Motor neuron (in vitro differentiated cells): ENCODE measurements at regions not wholly inside any gene's neighbourhood (a gene's known extent, or its start where the extent isn't known, plus 50 kb on each side); places are given as distances from the start of the nearest gene placed in this dataset.

Source experiments
- ATAC-seq, 8 experiments: fragments of 200-7000 bp; cut with Tn5 transposase; replicated peaks in 6 of 8; 2 replicates each; pipeline ENCODE4 v1.8.0; 2021; ENCODE audit warnings: mild to moderate bottlenecking in 8 of 8, moderate library complexity in 8 of 8
- H3K27ac ChIP-seq, 2 donors: fragments of 250-450 bp; sonication (Bioruptor Pico); 2 replicates each; pipeline ENCODE4 v1.9.0; 2021; ENCODE audit warnings: antibody characterized with exemption in 2 of 2, mild to moderate bottlenecking in 2 of 2, moderate library complexity in 1 of 2
- H3K4me1 ChIP-seq, 2 donors: fragments of 250-450 bp; sonication (Bioruptor Pico); replicated peaks in 1 of 2; 2 replicates each; pipeline ENCODE4 v1.6.1; 2021; ENCODE audit warnings: antibody characterized with exemption in 2 of 2, mild to moderate bottlenecking in 2 of 2, moderate library complexity in 1 of 2
- H3K4me3 ChIP-seq, 5 donors: fragments of 250-450 bp; sonication (Bioruptor Pico); 2 replicates each; pipeline ENCODE4 v1.9.0; 2021; ENCODE audit warnings: antibody characterized with exemption in 5 of 5, mild to moderate bottlenecking in 5 of 5, moderate library complexity in 4 of 5
- WGBS, 10 experiments: fragments of 450-650 bp; shearing (Covaris generic); methylation state at CpG; one replicate each; pipeline ENCODE4 v1.0.0; 2022; 5-methylcytosine and 5-hydroxymethylcytosine counted together
- in situ Hi-C, 9 experiments: fragments of 400-800 bp; cut with MboI; loops; one replicate each; pipeline ENCODE4 v1.15.0; 2021; ENCODE audit warnings: low sequenced_read_pairs in 9 of 9, low pct_unique_long_range_greater_than_20kb in 2 of 9; ENCODE audit not compliant: unreplicated experiment in 9 of 9

GRCh38 chr2:94939349-94939748, 68.1 kb downstream of the TEKT4 start:
- no peaks in the 10 kb centered on the region for H3K4me1 ChIP-seq
- in situ Hi-C loops = no loop called here
- 12 to 84% (median 62%) methylated on average over 2 to 5 of the region's 5 CpGs; no CpG with 5 or more reads in 2 of the 10 experiments for WGBS, 10 experiments
- H3K4me3 ChIP-seq = no peak overlapping the region
- no peak overlapping the region for H3K27ac ChIP-seq
- no peak for ATAC-seq

GRCh38 chr2:94947097-94948016, 76.1 kb downstream of the TEKT4 start:
- no peak for ATAC-seq
- 66 to 91% (median 85%) methylated on average over 9 to 32 of the region's 34 CpGs for WGBS, 10 experiments
- Histone ChIP-seq H3K27ac (no peak overlapping the region), H3K4me3 (no peak overlapping the region), H3K4me1 (no peaks in the 10 kb centered on the region)
- in situ Hi-C loops = no loop called here

DNA sequence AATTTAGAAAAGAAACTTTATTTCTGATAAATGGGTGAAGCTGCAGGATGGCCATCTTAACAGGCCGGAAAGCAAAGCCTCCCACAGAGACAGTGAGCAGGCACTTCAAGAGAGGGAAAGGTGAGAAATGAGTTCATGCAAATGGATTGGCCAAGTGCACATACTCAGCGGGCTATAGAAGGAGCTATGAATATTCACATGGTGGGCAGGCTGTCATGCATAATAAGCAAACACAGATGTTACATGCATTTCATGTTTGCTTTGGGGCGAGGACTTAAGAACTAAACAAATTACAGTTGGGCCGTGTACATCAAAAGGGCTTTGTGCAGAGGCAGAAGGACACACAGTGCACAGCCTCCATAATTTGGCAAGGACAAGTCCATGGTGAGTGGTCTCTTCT, 69.8 kb upstream of the MAL start:
- in situ Hi-C loops = no loop called here
- peak in 4 of 8 experiments; percentile 64 to 98 (median 94) for ATAC-seq
- Histone ChIP-seq H3K4me3 (no peak overlapping the region), H3K27ac (no peak overlapping the region), H3K4me1 (no peaks in the 10 kb centered on the region)
- 0 to 79% (median 39%) methylated on average over 2 to 4 of the region's 4 CpGs for WGBS, 10 experiments

GRCh38 chr2:94956797-94957391, 68.6 kb upstream of the MAL start:
- H3K4me3 ChIP-seq = no peak overlapping the region
- WGBS, 10 experiments = 0 to 50% (median 7%) methylated on average over 1 to 6 of the region's 6 CpGs
- in situ Hi-C loops = no loop called here
- H3K27ac ChIP-seq = no peak overlapping the region
- peak in 5 of 8 experiments; percentile 24 to 55 (median 34) for ATAC-seq
- H3K4me1 ChIP-seq = no peaks in the 10 kb centered on the region

GRCh38 chr2:94958245-94958644, 67.3 kb upstream of the MAL start:
- Histone ChIP-seq H3K4me1 (no peaks in the 10 kb centered on the region), H3K4me3 (no peak overlapping the region), H3K27ac (no peak overlapping the region)
- WGBS, 10 experiments = 32 to 91% (median 77%) methylated on average over 1 to 3 of the region's 3 CpGs
- in situ Hi-C loops = no loop called here
- no peak for ATAC-seq

DNA sequence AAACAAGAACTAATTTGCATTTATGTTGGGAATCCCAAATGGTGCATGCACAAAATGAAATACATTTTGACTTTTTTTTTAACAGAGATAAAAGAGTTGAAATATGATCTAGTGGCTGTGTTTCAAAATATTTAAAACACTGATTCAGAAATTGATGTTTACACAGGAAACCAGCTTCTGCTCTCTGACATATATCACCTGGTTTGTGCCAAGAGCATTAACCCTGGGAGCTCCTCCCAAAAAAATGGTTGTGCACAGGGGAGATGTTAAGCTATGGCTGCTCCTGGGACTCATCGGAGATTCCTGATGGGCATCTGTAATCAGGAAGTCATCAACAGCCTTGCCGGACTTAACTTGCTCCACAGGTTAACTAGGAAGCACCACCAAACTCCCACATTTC, 65.2 kb upstream of the MAL start:
- H3K4me3 ChIP-seq = no peak overlapping the region
- in situ Hi-C loops = no loop called here
- H3K4me1 ChIP-seq = no peaks in the 10 kb centered on the region
- no peak for ATAC-seq
- no peak overlapping the region for H3K27ac ChIP-seq
- WGBS, 10 experiments = 10 to 100% (median 70%) methylated on average over 1 to 2 of the region's 2 CpGs; no CpG with 5 or more reads in 4 of the 10 experiments

GRCh38 chr2:94960751-94961150, 64.8 kb upstream of the MAL start:
- WGBS, 10 experiments = 0 to 82% (median 58%) methylated on average over 1 to 4 of the region's 4 CpGs; no CpG with 5 or more reads in 4 of the 10 experiments
- Histone ChIP-seq H3K4me3 (no peak overlapping the region), H3K27ac (no peak overlapping the region), H3K4me1 (no peaks in the 10 kb centered on the region)
- no peak for ATAC-seq
- in situ Hi-C loops = no loop called here

GRCh38 chr2:94964193-94964592, 61.3 kb upstream of the MAL start:
- H3K27ac ChIP-seq = no peak overlapping the region
- WGBS, 10 experiments = 0 to 82% (median 44%) methylated on average over 1 to 5 of the region's 5 CpGs; no CpG with 5 or more reads in 4 of the 10 experiments
- in situ Hi-C loops = no loop called here
- H3K4me3 ChIP-seq = no peak overlapping the region
- no peaks in the 10 kb centered on the region for H3K4me1 ChIP-seq
- no peak for ATAC-seq

DNA sequence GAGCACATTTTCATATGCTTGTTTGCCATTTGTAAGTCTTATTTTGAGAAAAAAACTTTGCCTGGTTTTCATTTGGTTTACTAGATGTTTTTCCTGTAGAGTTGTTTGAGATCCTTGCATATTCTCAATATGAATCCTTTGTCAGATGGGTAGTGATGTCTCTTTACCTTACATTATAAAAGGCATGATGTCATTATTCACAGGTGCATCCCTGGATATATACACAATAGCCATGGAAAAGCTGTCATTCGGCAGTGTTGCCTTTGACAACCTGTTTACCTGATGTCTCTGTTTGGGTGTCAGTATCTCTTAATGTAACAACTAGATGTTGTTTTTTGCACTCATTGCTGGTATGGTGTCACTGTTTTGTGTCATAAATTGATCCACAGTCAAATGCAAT, 58.8 kb upstream of the MAL start:
- WGBS, 10 experiments = 0 to 100% (median 66%) methylated on average over 1 of the region's 1 CpG; no CpG with 5 or more reads in 4 of the 10 experiments
- in situ Hi-C loops = no loop called here
- Histone ChIP-seq H3K4me3 (no peak overlapping the region), H3K4me1 (no peaks in the 10 kb centered on the region), H3K27ac (no peak overlapping the region)
- no peak for ATAC-seq

- no peaks in the 10 kb centered on the region for H3K4me1 ChIP-seq
- no peak overlapping the region for H3K27ac ChIP-seq
- in situ Hi-C loops = no loop called here
- no peak overlapping the region for H3K4me3 ChIP-seq
- no peak for ATAC-seq
- 0 to 86% (median 67%) methylated on average over 1 to 4 of the region's 4 CpGs; no CpG with 5 or more reads in 1 of the 10 experiments for WGBS, 10 experiments
Measured at GRCh38 chr2:94970353-94970752, 55.2 kb upstream of the MAL start.
